Testis (tissue), 2 donors: ENCODE measurements at regions not wholly inside any gene's neighbourhood (a gene's known extent, or its start where the extent isn't known, plus 50 kb on each side); places are given as distances from the start of the nearest gene placed in this dataset.

ENCODE experiments used
- POLR2A ChIP-seq: fragments of 450-650 bp; IDR thresholded peaks from one replicate; pipeline ENCODE4 v1.6.1; 2017; ENCODE audit warnings: antibody characterized with exemption, mild to moderate bottlenecking, moderate library complexity
- TF ChIP-seq, protein P1 (sequence below), 3 experiments: fragments of 450-650 bp in 2 of 3; fragments of 200-600 bp in 1 of 3; sonication (generic) in 1 of 3; IDR thresholded peaks; one replicate each; pipeline ENCODE4 v1.5.1; 2016 to 2019; ENCODE audit warnings: antibody characterized with exemption in 3 of 3, mild to moderate bottlenecking in 2 of 3, moderate library complexity in 1 of 3

DNA sequence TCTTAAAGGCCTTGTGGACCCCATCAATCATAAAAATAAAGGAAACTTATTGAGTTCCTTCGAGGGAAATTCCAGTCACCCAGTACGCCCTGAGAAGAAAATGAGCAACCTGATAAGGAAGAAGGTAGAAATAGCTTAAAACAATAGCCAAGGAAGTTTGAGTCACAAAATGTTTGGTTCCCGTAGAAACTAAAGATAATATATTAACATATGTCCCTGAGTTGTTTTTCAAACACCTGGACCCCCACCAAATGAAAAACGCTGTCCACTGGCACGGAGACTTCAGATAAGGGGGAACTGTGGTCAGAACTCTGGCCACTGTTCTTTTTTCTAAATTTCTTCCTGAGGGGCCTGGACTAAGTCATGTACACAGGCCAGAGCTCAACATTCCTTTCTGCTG lies 669.1 kb downstream of the ADCYAP1 start:
- TF ChIP-seq, protein P1, sequence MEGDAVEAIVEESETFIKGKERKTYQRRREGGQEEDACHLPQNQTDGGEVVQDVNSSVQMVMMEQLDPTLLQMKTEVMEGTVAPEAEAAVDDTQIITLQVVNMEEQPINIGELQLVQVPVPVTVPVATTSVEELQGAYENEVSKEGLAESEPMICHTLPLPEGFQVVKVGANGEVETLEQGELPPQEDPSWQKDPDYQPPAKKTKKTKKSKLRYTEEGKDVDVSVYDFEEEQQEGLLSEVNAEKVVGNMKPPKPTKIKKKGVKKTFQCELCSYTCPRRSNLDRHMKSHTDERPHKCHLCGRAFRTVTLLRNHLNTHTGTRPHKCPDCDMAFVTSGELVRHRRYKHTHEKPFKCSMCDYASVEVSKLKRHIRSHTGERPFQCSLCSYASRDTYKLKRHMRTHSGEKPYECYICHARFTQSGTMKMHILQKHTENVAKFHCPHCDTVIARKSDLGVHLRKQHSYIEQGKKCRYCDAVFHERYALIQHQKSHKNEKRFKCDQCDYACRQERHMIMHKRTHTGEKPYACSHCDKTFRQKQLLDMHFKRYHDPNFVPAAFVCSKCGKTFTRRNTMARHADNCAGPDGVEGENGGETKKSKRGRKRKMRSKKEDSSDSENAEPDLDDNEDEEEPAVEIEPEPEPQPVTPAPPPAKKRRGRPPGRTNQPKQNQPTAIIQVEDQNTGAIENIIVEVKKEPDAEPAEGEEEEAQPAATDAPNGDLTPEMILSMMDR (IDR thresholded peaks at IDR 0.05), result no peak
- no peak for TF ChIP-seq POLR2A
